B cell (primary cell): ENCODE measurements at regions not wholly inside any gene's neighbourhood (a gene's known extent, or its start where the extent isn't known, plus 50 kb on each side); places are given as distances from the start of the nearest gene placed in this dataset.

Source experiments
- ATAC-seq: fragments of 200-7000 bp; cut with Tn5 transposase; one replicate; pipeline ENCODE4 v1.10.0; 2021; ENCODE audit warnings: low read depth, mild to moderate bottlenecking, moderate number of reproducible peaks, moderate library complexity
- CTCF ChIA-PET: fragments of 350-600 bp; sonication (Branson Sonifier 250); formaldehyde crosslinking; loops from one replicate; lab custom pipeline; 2021; ENCODE audit warnings: antibody characterized with exemption, inconsistent platforms; lab: Charles Lee
- POLR2A ChIA-PET: fragments of 350-600 bp; sonication (Branson Sonifier 250); formaldehyde crosslinking; loops from one replicate; lab custom pipeline; 2021; ENCODE audit warnings: antibody characterized with exemption; lab: Charles Lee
- DNase-seq: peaks from one replicate; pipeline ENCODE4 v3.0.0; 2013
- H2AFZ ChIP-seq: 2 replicates; pipeline ENCODE4 v1.6.1; 2012; ENCODE audit warnings: mild to moderate bottlenecking, low read depth, low read length; ENCODE audit not compliant: insufficient read depth, poor library complexity, severe bottlenecking
- H3K27ac ChIP-seq, 2 donors: 1 replicate in 1 of 2; 2 replicates in 1 of 2; pipeline ENCODE4 v1.5.1; 2012 to 2013; ENCODE audit warnings: low read length in 2 of 2, mild to moderate bottlenecking in 2 of 2, moderate library complexity in 1 of 2
- H3K27me3 ChIP-seq, 4 experiments: fragments of 200-600 bp in 1 of 4; sonication (generic) in 1 of 4; replicated peaks in 1 of 4; 1 replicate in 2 of 4; 2 replicates in 2 of 4; pipeline versions ENCODE4 v1.6.1 to v1.7.0; 2013 to 2016; ENCODE audit warnings: low read length in 3 of 4, mild to moderate bottlenecking in 2 of 4, mixed read lengths in 1 of 4, moderate library complexity in 1 of 4; ENCODE audit not compliant: insufficient read depth in 4 of 4, control insufficient read depth in 3 of 4; ENCODE audit errors: control extremely low read depth in 1 of 4
- H3K36me3 ChIP-seq, 2 experiments: replicated peaks in 1 of 2; 1 replicate in 1 of 2; 2 replicates in 1 of 2; pipeline versions ENCODE4 v1.6.1 to v1.7.1; 2013; ENCODE audit warnings: low read length in 1 of 2; ENCODE audit not compliant: insufficient read depth in 2 of 2, control insufficient read depth in 1 of 2; ENCODE audit errors: control extremely low read depth in 1 of 2, extremely low read depth in 1 of 2
- H3K4me1 ChIP-seq, 2 donors: fragments of 200-600 bp in 1 of 2; sonication (generic) in 1 of 2; 1 replicate in 1 of 2; 2 replicates in 1 of 2; pipeline versions ENCODE4 v1.5.1 to v1.6.1; 2013 to 2017; ENCODE audit warnings: low read length in 2 of 2; ENCODE audit not compliant: control insufficient read depth in 2 of 2, insufficient read depth in 2 of 2
- H3K4me2 ChIP-seq: replicated peaks from 2 replicates; pipeline ENCODE3; 2012; ENCODE audit warnings: mild to moderate bottlenecking, low read depth, low read length; ENCODE audit not compliant: poor library complexity, severe bottlenecking
- H3K4me3 ChIP-seq, 5 experiments: fragments of 200-600 bp in 1 of 5; sonication (generic) in 1 of 5; 1 replicate in 3 of 5; 2 replicates in 2 of 5; pipeline versions ENCODE4 v1.5.1 to v1.7.0; 2011 to 2016; ENCODE audit warnings: low read length in 4 of 5, mild to moderate bottlenecking in 4 of 5, low read depth in 2 of 5, control low read depth in 1 of 5, moderate library complexity in 1 of 5; ENCODE audit not compliant: insufficient read depth in 1 of 5; ENCODE audit errors: control extremely low read depth in 1 of 5, extremely low read depth in 1 of 5
- H3K79me2 ChIP-seq: fragments of 200-600 bp; sonication (generic); one replicate; pipeline ENCODE4 v1.6.0; 2016; ENCODE audit warnings: low read length; ENCODE audit not compliant: control insufficient read depth, insufficient read depth
- H3K9ac ChIP-seq: fragments of 200-600 bp; sonication (generic); 2 replicates; pipeline ENCODE4 v1.6.1; 2017; ENCODE audit warnings: mild to moderate bottlenecking, low read length, moderate library complexity
- H3K9me3 ChIP-seq, 3 donors: one replicate each; pipeline versions ENCODE4 v1.6.1 to v1.7.1; 2013; ENCODE audit warnings: low read length in 2 of 3; ENCODE audit not compliant: control insufficient read depth in 2 of 3, insufficient read depth in 1 of 3; ENCODE audit errors: control extremely low read depth in 1 of 3
- H4K20me1 ChIP-seq: 2 replicates; pipeline ENCODE4 v1.6.0; 2012; ENCODE audit warnings: mild to moderate bottlenecking, low read length; ENCODE audit not compliant: insufficient read depth, control insufficient read depth, poor library complexity, severe bottlenecking
- H3K27ac Mint-ChIP-seq: one replicate; pipeline ENCODE4 v1.8.0; 2021; ENCODE audit warnings: mixed read lengths
- H3K27me3 Mint-ChIP-seq: one replicate; pipeline ENCODE4 v1.8.0; 2021; ENCODE audit warnings: mixed read lengths
- H3K4me1 Mint-ChIP-seq: one replicate; pipeline ENCODE4 v1.8.0; 2021; ENCODE audit warnings: mixed read lengths
- H3K4me3 Mint-ChIP-seq: one replicate; pipeline ENCODE4 v1.8.0; 2021; ENCODE audit warnings: mixed read lengths
- H3K9me3 Mint-ChIP-seq: one replicate; pipeline ENCODE4 v1.8.0; 2022; ENCODE audit warnings: mixed read lengths; ENCODE audit not compliant: insufficient read depth
- CTCF ChIP-seq: fragments of 200-600 bp; IDR thresholded peaks from one replicate; pipeline ENCODE4 v1.8.0; 2022; ENCODE audit warnings: antibody characterized with exemption, mild to moderate bottlenecking
- EZH2 ChIP-seq: IDR thresholded peaks from 2 replicates; pipeline ENCODE4 v1.6.1; 2012; ENCODE audit warnings: borderline replicate concordance, low read depth, mild to moderate bottlenecking, moderate library complexity, low read length; ENCODE audit not compliant: insufficient read depth, poor library complexity, severe bottlenecking
- WGBS: methylation state at CpG from one replicate; pipeline ENCODE4 v1.1.5; 2013; ENCODE audit warnings: missing lambda C conversion rate; ENCODE audit not compliant: insufficient coverage; 5-methylcytosine and 5-hydroxymethylcytosine counted together
- intact Hi-C: fragments of 100-400 bp; cut with micrococcal nuclease; formaldehyde crosslinking; loops from one replicate; pipeline ENCODE4 v1.10.0; 2022

- H3K9me3 Mint-ChIP-seq = no peaks in the 10 kb centered on the region
- H3K4me2 ChIP-seq = no peak overlapping the region
- intact Hi-C loops = no loop called here
- no peaks in the 10 kb centered on the region for H3K4me1 Mint-ChIP-seq
- H3K27ac Mint-ChIP-seq = no peak overlapping the region
- ChIA-PET CTCF (no interaction called here), POLR2A (no interaction called here)
- no peak overlapping the region for H2AFZ ChIP-seq
- H3K9me3 ChIP-seq = peaks cover 0 to 2% (median 0%) of the 10 kb centered on the region in 3 donors
- DNase-seq (no peak), ATAC-seq (no peak)
- 83% methylated on average over 1 of the region's 1 CpG for WGBS
- no peak overlapping the region for H3K4me3 ChIP-seq
- TF ChIP-seq EZH2 (no peak), CTCF (no peak)
- H3K27me3 Mint-ChIP-seq = no peaks in the 10 kb centered on the region
- no peaks in the 10 kb centered on the region for H3K79me2 ChIP-seq
- H3K9ac ChIP-seq = no peak overlapping the region
- H3K27me3 ChIP-seq = no peaks in the 10 kb centered on the region
- no peaks in the 10 kb centered on the region for H3K36me3 ChIP-seq
- no peaks in the 10 kb centered on the region for H3K4me1 ChIP-seq
- H3K27ac ChIP-seq = no peak overlapping the region
- H3K4me3 Mint-ChIP-seq = no peak overlapping the region
- no peaks in the 10 kb centered on the region for H4K20me1 ChIP-seq
Observed at GRCh38 chr5:101608322-101608721, 687.8 kb downstream of the SLCO4C1 start.

GRCh38 chr5:101605700-101606099, 690.4 kb downstream of the SLCO4C1 start:
- Histone ChIP-seq H3K4me1 (no peaks in the 10 kb centered on the region), H4K20me1 (no peaks in the 10 kb centered on the region), H3K9me3 (peaks cover 0 to 2% (median 0%) of the 10 kb centered on the region in 3 donors), H3K79me2 (no peaks in the 10 kb centered on the region), H3K4me2 (no peak overlapping the region), H3K9ac (no peak overlapping the region), H3K27ac (no peak overlapping the region), H2AFZ (no peak overlapping the region), H3K27me3 (no peaks in the 10 kb centered on the region), H3K36me3 (no peaks in the 10 kb centered on the region), H3K4me3 (no peak overlapping the region)
- no peak for ATAC-seq
- POLR2A ChIA-PET = no interaction called here
- intact Hi-C loops = no loop called here
- no peak for DNase-seq
- TF ChIP-seq CTCF (no peak), EZH2 (no peak)
- Mint-ChIP-seq H3K27ac (no peak overlapping the region), H3K27me3 (no peaks in the 10 kb centered on the region), H3K9me3 (no peaks in the 10 kb centered on the region), H3K4me3 (no peak overlapping the region), H3K4me1 (no peaks in the 10 kb centered on the region)
- CTCF ChIA-PET = no interaction called here
- WGBS = 58% methylated on average over 1 of the region's 3 CpGs
